HAP-1 (cell line): ENCODE measurements at regions not wholly inside any gene's neighbourhood (a gene's known extent, or its start where the extent isn't known, plus 50 kb on each side); places are given as distances from the start of the nearest gene placed in this dataset.
A peak's percentile ranks its signal among the peaks of the same experiment; 100 is the strongest.

Experiments
- DNase-seq, 2 experiments: peaks; one replicate each; pipeline ENCODE4 v3.0.0-alpha.2; 2016 to 2020; ENCODE audit warnings: low spot score in 2 of 2
- H3K27me3 ChIP-seq: fragments of 250-450 bp; sonication (Bioruptor Pico); 2 replicates; pipeline ENCODE4 v1.5.1; 2020; ENCODE audit warnings: low read depth, mild to moderate bottlenecking, moderate library complexity
- H3K36me3 ChIP-seq: fragments of 250-450 bp; sonication (Bioruptor Pico); replicated peaks from 2 replicates; pipeline ENCODE4 v1.5.1; 2020; ENCODE audit warnings: mild to moderate bottlenecking
- H3K4me1 ChIP-seq: fragments of 250-450 bp; sonication (Bioruptor Pico); 2 replicates; pipeline ENCODE4 v1.5.1; 2020; ENCODE audit warnings: mild to moderate bottlenecking
- H3K4me3 ChIP-seq: fragments of 250-450 bp; sonication (Bioruptor Pico); 2 replicates; pipeline ENCODE4 v1.5.1; 2020; ENCODE audit warnings: mild to moderate bottlenecking, moderate library complexity
- H3K9me3 ChIP-seq: fragments of 250-450 bp; sonication (Bioruptor Pico); 2 replicates; pipeline ENCODE4 v1.5.1; 2020; ENCODE audit warnings: mild to moderate bottlenecking, moderate library complexity
- in situ Hi-C: fragments of 300-500 bp; cut with MboI; formaldehyde crosslinking; loops from 3 replicates; pipeline ENCODE4 v1.14.3; 2020; ENCODE audit warnings: low sequenced_read_pairs, inconsistent platforms, mixed read lengths

- no peaks in the 10 kb centered on the region for H3K9me3 ChIP-seq
- no peak overlapping the region for H3K4me3 ChIP-seq
- no peaks in the 10 kb centered on the region for H3K27me3 ChIP-seq
- DNase-seq, result no peak
- in situ Hi-C loops, result no loop called here
- H3K36me3 ChIP-seq, result no peaks in the 10 kb centered on the region
- H3K4me1 ChIP-seq, result no peaks in the 10 kb centered on the region
Measured at GRCh38 chr2:81181845-81182244, 877.3 kb upstream of the LRRTM1 start.

DNA sequence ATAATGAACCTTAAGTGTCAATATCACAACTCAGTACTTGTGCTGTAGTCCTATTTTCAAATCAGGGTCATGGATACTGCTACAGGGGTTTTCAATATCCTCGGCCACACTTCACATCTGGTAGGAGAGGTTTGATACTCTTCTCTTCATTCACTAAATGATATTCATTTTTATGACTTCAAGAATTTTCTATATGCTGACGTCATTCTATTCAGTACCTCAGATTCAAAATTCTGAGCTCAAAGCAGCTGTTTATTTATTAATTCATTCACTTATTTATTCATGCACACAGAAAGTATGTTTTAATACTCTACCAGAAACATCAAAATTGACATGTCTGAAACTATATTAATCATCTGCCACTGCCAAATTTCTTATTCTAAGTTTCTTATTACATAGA lies 866.9 kb upstream of the LRRTM1 start:
- H3K9me3 ChIP-seq, result no peaks in the 10 kb centered on the region
- in situ Hi-C loops, result no loop called here
- H3K36me3 ChIP-seq, result no peaks in the 10 kb centered on the region
- no peak for DNase-seq
- H3K4me3 ChIP-seq, result no peak overlapping the region
- H3K27me3 ChIP-seq, result no peaks in the 10 kb centered on the region
- H3K4me1 ChIP-seq, result no peaks in the 10 kb centered on the region

GRCh38 chr2:81163583-81163982 lies 859.0 kb upstream of the LRRTM1 start:
- DNase-seq, result no peak
- Histone ChIP-seq H3K4me3 (no peak overlapping the region), H3K4me1 (no peaks in the 10 kb centered on the region), H3K27me3 (no peaks in the 10 kb centered on the region), H3K9me3 (no peaks in the 10 kb centered on the region), H3K36me3 (no peaks in the 10 kb centered on the region)
- in situ Hi-C loops, result no loop called here

GRCh38 chr2:81158505-81158904 lies 854.0 kb upstream of the LRRTM1 start:
- in situ Hi-C loops, result no loop called here
- DNase-seq, result no peak
- Histone ChIP-seq H3K9me3 (no peaks in the 10 kb centered on the region), H3K4me3 (no peak overlapping the region), H3K36me3 (no peaks in the 10 kb centered on the region), H3K4me1 (no peaks in the 10 kb centered on the region), H3K27me3 (no peaks in the 10 kb centered on the region)

DNA sequence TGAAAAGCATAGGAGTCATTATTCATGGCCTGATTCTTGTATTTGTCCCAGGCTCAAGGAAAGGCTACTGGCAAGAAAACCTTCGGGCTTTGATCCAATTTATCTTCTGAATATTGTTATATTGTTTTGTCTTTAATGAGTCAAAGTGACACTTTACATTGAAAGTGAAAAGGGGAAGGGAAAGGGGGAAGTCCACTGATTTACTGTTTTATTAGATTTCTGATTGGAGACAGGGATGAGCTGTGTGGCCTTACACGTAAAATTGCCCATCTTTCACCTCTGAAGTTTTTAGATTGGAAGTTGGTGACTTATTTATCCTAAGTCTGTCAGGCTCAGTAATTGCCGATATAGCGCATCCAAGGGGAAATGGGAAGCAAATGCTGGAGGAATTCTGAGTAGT lies 843.8 kb upstream of the LRRTM1 start:
- in situ Hi-C loops, result no loop called here

DNA sequence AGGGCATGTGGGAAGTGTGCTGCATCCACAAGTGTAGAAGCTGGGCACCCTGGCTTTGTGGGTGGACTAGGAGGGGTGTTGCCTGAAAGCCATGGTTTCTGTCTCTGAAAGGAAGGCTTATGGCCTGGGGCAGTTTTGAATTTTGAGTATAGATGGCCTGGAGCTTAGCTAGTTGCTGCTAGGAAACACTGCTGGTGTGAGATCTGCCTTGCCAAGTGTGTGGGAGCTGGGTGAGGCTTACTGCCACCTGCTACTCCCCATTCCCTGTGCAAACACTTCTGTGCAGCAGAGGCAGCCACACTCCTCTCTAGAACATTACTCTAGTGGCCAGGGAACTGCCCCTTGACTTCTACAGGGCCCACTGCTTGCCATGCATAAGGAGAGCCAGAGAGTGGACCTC lies 831.7 kb upstream of the LRRTM1 start:
- Histone ChIP-seq H3K4me3 (no peak overlapping the region), H3K27me3 (no peaks in the 10 kb centered on the region), H3K4me1 (no peaks in the 10 kb centered on the region), H3K9me3 (no peaks in the 10 kb centered on the region), H3K36me3 (no peaks in the 10 kb centered on the region)
- no peak for DNase-seq
- in situ Hi-C loops, result no loop called here

More for the DNA sequence above, 843.8 kb upstream of the LRRTM1 start:
- H3K36me3 ChIP-seq, result no peaks in the 10 kb centered on the region
- no peak for DNase-seq
- no peak overlapping the region for H3K4me3 ChIP-seq
- H3K4me1 ChIP-seq, result no peaks in the 10 kb centered on the region
- H3K9me3 ChIP-seq, result no peaks in the 10 kb centered on the region
- H3K27me3 ChIP-seq, result no peaks in the 10 kb centered on the region

GRCh38 chr2:81097361-81097760 lies 792.8 kb upstream of the LRRTM1 start:
- in situ Hi-C loops, result no loop called here
- Histone ChIP-seq H3K4me1 (peaks cover 19% of the 10 kb centered on the region), H3K27me3 (no peaks in the 10 kb centered on the region), H3K36me3 (no peaks in the 10 kb centered on the region), H3K4me3 (no peak overlapping the region), H3K9me3 (no peaks in the 10 kb centered on the region)
- no peak for DNase-seq

DNA sequence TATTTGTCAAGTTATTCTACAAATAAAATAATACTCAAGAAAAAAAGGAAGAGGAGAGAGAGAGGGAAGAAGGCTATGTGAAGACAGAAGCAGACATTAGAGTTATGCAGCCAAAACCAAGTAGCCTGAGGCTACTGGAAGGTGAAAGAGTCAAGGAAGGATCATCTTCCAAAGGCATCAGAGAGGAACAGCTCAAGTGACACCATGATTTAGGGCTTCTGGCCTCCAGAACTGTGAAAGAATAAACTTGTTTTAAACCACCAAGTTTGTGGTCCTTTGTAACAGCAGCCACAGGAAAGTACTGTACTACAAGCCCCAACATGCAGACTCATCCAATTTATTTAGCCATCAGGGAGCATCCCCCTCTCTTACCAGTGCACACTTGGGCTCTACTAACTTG lies 788.5 kb upstream of the LRRTM1 start:
- in situ Hi-C loops, result no loop called here
- Histone ChIP-seq H3K9me3 (no peaks in the 10 kb centered on the region), H3K36me3 (no peaks in the 10 kb centered on the region), H3K27me3 (no peaks in the 10 kb centered on the region), H3K4me1 (peaks cover 19% of the 10 kb centered on the region), H3K4me3 (no peak overlapping the region)
- DNase-seq, result peak; percentile 10 to 23

DNA sequence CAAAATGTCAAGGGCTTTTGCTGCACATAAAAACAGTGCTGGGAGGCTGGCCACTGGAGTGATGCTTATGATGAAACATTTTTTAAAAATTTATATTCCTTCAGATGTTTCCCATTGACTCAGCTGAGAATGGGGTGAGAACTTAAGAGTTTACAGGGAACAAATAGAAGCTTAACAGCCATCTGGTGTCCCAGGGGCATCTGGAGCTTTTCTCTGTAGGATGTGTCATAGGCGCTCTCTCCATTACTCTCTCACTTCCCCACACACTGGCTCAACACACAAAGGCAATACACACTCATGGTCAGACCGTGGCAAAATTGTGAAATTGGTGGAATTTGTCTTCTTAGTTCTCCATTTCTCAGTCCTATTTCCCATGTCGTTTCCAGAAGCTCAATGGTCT lies 783.1 kb upstream of the LRRTM1 start:
- in situ Hi-C loops, result no loop called here
- Histone ChIP-seq H3K4me3 (no peak overlapping the region), H3K36me3 (no peaks in the 10 kb centered on the region), H3K9me3 (no peaks in the 10 kb centered on the region), H3K4me1 (no peaks in the 10 kb centered on the region; the same call in 1 of the 2 replicates), H3K27me3 (no peaks in the 10 kb centered on the region)
- no peak for DNase-seq

- peaks cover 4% of the 10 kb centered on the region; the same call in 1 of the 2 replicates for H3K4me1 ChIP-seq
- H3K4me3 ChIP-seq, result no peak overlapping the region
- DNase-seq, result no peak
- no peaks in the 10 kb centered on the region; the same call in 1 of the 2 replicates for H3K9me3 ChIP-seq
- H3K27me3 ChIP-seq, result no peaks in the 10 kb centered on the region
- no peaks in the 10 kb centered on the region for H3K36me3 ChIP-seq
- in situ Hi-C loops, result no loop called here
Measured at GRCh38 chr2:81084101-81084500, 779.5 kb upstream of the LRRTM1 start.

DNA sequence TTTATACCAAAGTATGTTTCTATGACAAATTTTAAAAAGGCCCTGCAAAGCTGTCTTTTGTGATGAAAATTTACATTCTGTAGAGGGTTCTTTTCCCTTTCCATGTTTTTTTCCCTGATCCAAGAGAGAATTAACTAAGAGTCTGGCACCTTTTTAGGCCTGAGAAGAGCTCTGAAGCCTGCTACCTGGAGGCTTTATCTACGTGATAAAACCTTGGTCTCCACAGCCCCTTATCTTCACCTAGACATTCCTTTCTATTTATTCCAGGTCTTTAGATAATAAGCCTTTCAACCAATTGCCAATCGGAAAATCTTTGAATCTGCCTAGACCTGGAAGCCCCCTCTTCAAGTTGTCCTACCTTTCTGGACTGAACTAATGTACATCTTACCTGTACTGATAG lies 774.1 kb upstream of the LRRTM1 start:
- no peak for DNase-seq
- no peaks in the 10 kb centered on the region for H3K36me3 ChIP-seq
- no peak overlapping the region for H3K4me3 ChIP-seq
- no peaks in the 10 kb centered on the region; the same call in 1 of the 2 replicates for H3K9me3 ChIP-seq
- in situ Hi-C loops, result no loop called here
- H3K4me1 ChIP-seq, result peaks cover 41% of the 10 kb centered on the region
- no peaks in the 10 kb centered on the region for H3K27me3 ChIP-seq

DNA sequence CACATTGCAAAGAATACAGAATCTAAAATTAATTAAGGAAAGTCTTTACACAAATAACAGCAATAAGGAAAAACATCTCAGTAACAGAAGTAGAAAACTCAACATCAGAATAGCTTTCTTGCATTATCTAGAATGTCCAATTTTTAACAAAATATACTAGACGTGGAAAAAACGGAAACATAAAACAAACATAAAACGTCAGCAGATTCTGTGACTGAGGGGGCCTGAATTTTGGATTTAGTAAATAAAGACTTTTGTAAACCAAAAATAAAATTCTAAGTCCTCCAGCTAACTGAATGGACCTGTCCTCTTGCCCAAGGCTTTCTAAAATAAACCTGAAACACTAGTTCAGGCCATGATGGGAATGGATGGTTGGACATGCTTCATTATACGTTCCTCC lies 773.5 kb upstream of the LRRTM1 start:
- Histone ChIP-seq H3K4me3 (no peak overlapping the region), H3K4me1 (peaks cover 41% of the 10 kb centered on the region), H3K9me3 (no peaks in the 10 kb centered on the region; the same call in 1 of the 2 replicates), H3K36me3 (no peaks in the 10 kb centered on the region), H3K27me3 (no peaks in the 10 kb centered on the region)
- peak in 1 of 2 experiments; percentile 21 for DNase-seq
- in situ Hi-C loops, result no loop called here

- H3K9me3 ChIP-seq, result no peaks in the 10 kb centered on the region; the same call in 1 of the 2 replicates
- H3K27me3 ChIP-seq, result no peaks in the 10 kb centered on the region
- peaks cover 41% of the 10 kb centered on the region for H3K4me1 ChIP-seq
- H3K36me3 ChIP-seq, result no peaks in the 10 kb centered on the region
- peak; percentile 69 to 70 for DNase-seq
- in situ Hi-C loops, result no loop called here
- H3K4me3 ChIP-seq, result no peak overlapping the region
Measured at GRCh38 chr2:81077396-81077795, 772.8 kb upstream of the LRRTM1 start.

- Histone ChIP-seq H3K36me3 (no peaks in the 10 kb centered on the region), H3K27me3 (no peaks in the 10 kb centered on the region), H3K4me1 (peaks cover 39% of the 10 kb centered on the region), H3K9me3 (no peaks in the 10 kb centered on the region), H3K4me3 (no peak overlapping the region)
- in situ Hi-C loops, result no loop called here
- no peak for DNase-seq
Measured at GRCh38 chr2:81073412-81073811, 768.9 kb upstream of the LRRTM1 start.

GRCh38 chr2:81068144-81068543 lies 763.6 kb upstream of the LRRTM1 start:
- H3K9me3 ChIP-seq, result no peaks in the 10 kb centered on the region; the same call in 1 of the 2 replicates
- peaks cover 13% of the 10 kb centered on the region for H3K4me1 ChIP-seq
- H3K27me3 ChIP-seq, result no peaks in the 10 kb centered on the region
- H3K36me3 ChIP-seq, result no peaks in the 10 kb centered on the region
- H3K4me3 ChIP-seq, result no peak overlapping the region
- in situ Hi-C loops, result no loop called here
- DNase-seq, result no peak
